HG02678 (cell line): ENCODE measurements at regions not wholly inside any gene's neighbourhood (a gene's known extent, or its start where the extent isn't known, plus 50 kb on each side); places are given as distances from the start of the nearest gene placed in this dataset.

ENCODE experiments used
- ATAC-seq: cut with Tn5 transposase; IDR thresholded peaks from one replicate; pipeline ENCODE4 v1.9.1; 2021; ENCODE audit warnings: mild to moderate bottlenecking, moderate library complexity; ENCODE audit not compliant: unreplicated experiment

GRCh38 chr18:26618135-26618534 lies 69.8 kb upstream of the KCTD1 start:
- ATAC-seq, result no peak

GRCh38 chr18:26617151-26617554 lies 68.8 kb upstream of the KCTD1 start:
- ATAC-seq, result no peak

- no peak for ATAC-seq
Measured at GRCh38 chr18:26614374-26614773, 66.0 kb upstream of the KCTD1 start.
